BE2C (cell line): ENCODE measurements at regions not wholly inside any gene's neighbourhood (a gene's known extent, or its start where the extent isn't known, plus 50 kb on each side); places are given as distances from the start of the nearest gene placed in this dataset.

Experiments
- DNase-seq: peaks from one replicate; pipeline ENCODE4 v3.0.0-alpha.2; 2020
- H3K27me3 ChIP-seq: fragments of 250-450 bp; sonication (Bioruptor Pico); 2 replicates; pipeline ENCODE4 v1.5.1; 2020; ENCODE audit warnings: mild to moderate bottlenecking
- H3K36me3 ChIP-seq: fragments of 250-450 bp; sonication (Bioruptor Pico); 2 replicates; pipeline ENCODE4 v1.5.1; 2020; ENCODE audit warnings: mild to moderate bottlenecking
- H3K4me1 ChIP-seq: fragments of 250-450 bp; sonication (Bioruptor Pico); 2 replicates; pipeline ENCODE4 v1.5.1; 2020
- H3K4me3 ChIP-seq: 2 replicates; pipeline ENCODE4 v1.5.1; 2011; ENCODE audit warnings: low read depth, low read length
- H3K9me3 ChIP-seq: fragments of 250-450 bp; sonication (Bioruptor Pico); 2 replicates; pipeline ENCODE4 v1.5.1; 2020
- TF ChIP-seq, protein P1 (sequence below): IDR thresholded peaks from 2 replicates; pipeline ENCODE4 v1.5.1; 2012; ENCODE audit warnings: mild to moderate bottlenecking, low read depth, low read length

DNA sequence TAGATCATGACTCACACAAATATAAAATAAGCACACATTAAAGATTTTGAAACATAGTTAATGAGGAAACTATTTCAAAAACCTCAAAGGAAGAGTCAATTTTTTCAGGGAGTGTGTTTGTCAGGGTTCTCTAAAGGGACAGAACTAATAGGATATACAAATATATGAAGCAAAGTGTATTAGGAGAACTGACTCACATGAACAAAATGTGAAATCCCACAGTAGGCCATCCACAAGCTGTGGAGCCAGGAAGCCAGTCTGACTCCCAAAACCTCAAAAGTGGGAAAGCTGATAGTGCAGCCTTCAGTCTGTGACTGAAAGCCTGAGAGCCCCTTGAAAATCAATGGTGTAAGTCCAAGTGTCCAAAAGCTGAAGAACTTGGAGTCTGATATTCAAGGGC, 898.0 kb upstream of the EYS start:
- no peak for DNase-seq

DNA sequence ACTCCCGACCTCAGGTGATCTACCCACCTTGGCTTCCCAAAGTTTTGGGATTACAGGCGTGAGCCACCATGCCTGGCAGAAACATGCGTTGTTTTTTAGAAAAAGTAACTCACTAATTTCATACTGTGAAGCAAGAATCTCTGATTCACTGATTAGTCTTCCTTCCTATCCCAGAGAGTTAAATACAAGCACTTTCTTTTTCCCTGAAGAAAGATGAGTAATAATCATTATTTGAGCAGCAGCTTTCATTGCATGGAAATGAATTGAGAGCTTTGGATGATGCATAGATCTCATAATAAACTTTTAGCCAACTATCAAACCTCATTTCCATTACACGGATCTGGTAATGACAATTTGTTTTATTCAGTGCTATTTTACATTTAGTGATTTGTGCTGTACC, 892.5 kb upstream of the EYS start:
- TF ChIP-seq, protein P1, sequence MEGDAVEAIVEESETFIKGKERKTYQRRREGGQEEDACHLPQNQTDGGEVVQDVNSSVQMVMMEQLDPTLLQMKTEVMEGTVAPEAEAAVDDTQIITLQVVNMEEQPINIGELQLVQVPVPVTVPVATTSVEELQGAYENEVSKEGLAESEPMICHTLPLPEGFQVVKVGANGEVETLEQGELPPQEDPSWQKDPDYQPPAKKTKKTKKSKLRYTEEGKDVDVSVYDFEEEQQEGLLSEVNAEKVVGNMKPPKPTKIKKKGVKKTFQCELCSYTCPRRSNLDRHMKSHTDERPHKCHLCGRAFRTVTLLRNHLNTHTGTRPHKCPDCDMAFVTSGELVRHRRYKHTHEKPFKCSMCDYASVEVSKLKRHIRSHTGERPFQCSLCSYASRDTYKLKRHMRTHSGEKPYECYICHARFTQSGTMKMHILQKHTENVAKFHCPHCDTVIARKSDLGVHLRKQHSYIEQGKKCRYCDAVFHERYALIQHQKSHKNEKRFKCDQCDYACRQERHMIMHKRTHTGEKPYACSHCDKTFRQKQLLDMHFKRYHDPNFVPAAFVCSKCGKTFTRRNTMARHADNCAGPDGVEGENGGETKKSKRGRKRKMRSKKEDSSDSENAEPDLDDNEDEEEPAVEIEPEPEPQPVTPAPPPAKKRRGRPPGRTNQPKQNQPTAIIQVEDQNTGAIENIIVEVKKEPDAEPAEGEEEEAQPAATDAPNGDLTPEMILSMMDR = no peak
- Histone ChIP-seq H3K27me3 (no peaks in the 10 kb centered on the region), H3K4me3 (no peak overlapping the region), H3K36me3 (no peaks in the 10 kb centered on the region), H3K4me1 (no peaks in the 10 kb centered on the region; the same call in 1 of the 2 replicates), H3K9me3 (no peaks in the 10 kb centered on the region)
- no peak for DNase-seq

More for the DNA sequence above, 898.0 kb upstream of the EYS start:
- Histone ChIP-seq H3K9me3 (peaks cover 4% of the 10 kb centered on the region), H3K27me3 (no peaks in the 10 kb centered on the region), H3K4me3 (no peak overlapping the region), H3K4me1 (no peaks in the 10 kb centered on the region; the same call in 1 of the 2 replicates), H3K36me3 (no peaks in the 10 kb centered on the region)
- TF ChIP-seq, protein P1 = no peak

DNA sequence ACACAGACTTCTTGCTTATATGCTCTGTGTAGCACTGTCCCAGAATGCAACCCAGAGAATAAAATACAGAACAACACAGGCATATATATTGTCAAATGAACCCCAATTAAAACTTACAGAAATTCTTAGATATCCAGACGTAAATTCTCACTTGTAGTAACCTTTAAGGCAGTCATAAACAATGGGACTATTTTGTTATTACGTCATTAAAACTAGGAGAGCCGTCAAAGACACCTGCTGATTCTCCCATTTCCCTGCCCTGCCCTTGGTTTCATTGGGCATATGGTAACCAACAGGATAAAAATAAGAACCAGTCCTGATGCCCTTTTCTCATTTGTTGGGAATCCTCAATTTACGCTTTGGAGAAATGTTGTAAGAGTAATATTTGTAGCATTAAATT, 871.3 kb upstream of the EYS start:
- no peaks in the 10 kb centered on the region for H3K9me3 ChIP-seq
- no peaks in the 10 kb centered on the region for H3K27me3 ChIP-seq
- TF ChIP-seq, protein P1 = no peak
- no peak for DNase-seq
- no peaks in the 10 kb centered on the region for H3K36me3 ChIP-seq
- H3K4me1 ChIP-seq = no peaks in the 10 kb centered on the region
- H3K4me3 ChIP-seq = no peak overlapping the region

DNA sequence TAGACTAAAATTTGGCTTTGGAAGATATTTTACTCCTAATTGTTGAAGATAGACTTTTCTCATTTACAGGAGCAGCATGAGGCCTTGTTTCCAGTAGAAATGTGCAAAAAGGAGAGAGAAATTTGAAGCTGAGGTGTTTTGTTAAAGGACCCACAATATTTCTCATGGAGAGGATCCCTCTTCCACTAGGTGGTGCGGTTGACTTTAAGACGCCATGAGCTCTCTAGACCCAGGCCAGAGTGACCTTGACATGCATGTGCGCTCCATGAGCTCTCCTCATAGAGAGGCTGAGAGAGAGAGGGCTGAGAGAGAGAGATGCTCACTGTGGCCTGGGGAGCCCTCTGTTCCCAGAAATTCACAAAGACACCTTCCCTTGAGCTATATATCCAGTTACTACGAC, 861.2 kb upstream of the EYS start:
- Histone ChIP-seq H3K36me3 (no peaks in the 10 kb centered on the region), H3K27me3 (no peaks in the 10 kb centered on the region), H3K9me3 (no peaks in the 10 kb centered on the region), H3K4me3 (no peak overlapping the region), H3K4me1 (no peaks in the 10 kb centered on the region)
- DNase-seq = peak; percentile 30
- TF ChIP-seq, protein P1 = peak; percentile 42

DNA sequence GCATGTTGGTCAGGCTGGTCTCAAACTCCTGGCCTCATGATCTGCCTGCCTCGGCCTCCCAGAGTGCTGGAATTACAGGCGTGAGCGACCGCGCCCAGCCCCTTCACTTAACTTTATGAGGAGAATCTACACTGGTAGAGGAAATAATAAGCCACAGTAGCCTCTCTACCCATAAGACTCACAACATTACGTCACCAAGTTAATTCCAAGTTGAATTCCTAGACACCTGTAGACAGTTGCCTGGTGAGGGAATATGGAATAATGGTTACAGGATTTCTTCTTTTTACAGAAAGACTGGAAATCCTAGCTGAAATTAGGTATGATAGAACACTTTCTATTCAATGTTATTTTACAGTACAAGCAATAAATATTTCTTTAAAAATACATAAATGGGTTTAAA, 854.5 kb upstream of the EYS start:
- H3K4me3 ChIP-seq = no peak overlapping the region
- no peaks in the 10 kb centered on the region for H3K27me3 ChIP-seq
- H3K4me1 ChIP-seq = no peaks in the 10 kb centered on the region
- no peaks in the 10 kb centered on the region for H3K36me3 ChIP-seq
- H3K9me3 ChIP-seq = no peaks in the 10 kb centered on the region
- DNase-seq = no peak
- TF ChIP-seq, protein P1 = no peak

DNA sequence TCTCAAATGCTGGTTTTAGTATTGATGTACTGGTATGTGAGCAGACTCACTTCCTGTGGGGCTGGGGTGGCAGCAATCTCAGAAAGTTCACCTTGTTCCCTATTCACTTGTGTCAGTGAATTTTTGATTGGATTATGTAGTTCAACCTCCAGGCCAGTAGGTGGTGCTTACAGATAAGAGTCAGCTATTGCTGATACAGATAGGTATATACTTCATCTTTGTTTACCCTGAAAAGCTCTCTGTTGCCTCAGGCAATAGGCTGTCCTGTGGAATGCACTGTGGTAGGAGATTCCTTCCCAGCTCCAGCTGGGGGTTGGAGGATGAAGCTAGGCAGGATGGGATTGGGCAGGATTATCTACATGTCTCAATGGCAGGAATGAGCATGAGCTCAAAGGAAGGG, 851.2 kb upstream of the EYS start:
- TF ChIP-seq, protein P1 = peak; percentile 61
- Histone ChIP-seq H3K36me3 (no peaks in the 10 kb centered on the region), H3K4me1 (no peaks in the 10 kb centered on the region), H3K4me3 (no peak overlapping the region), H3K9me3 (no peaks in the 10 kb centered on the region), H3K27me3 (no peaks in the 10 kb centered on the region)
- DNase-seq = peak; percentile 14
